Sigmoid colon (tissue), 4 donors: ENCODE measurements at regions not wholly inside any gene's neighbourhood (a gene's known extent, or its start where the extent isn't known, plus 50 kb on each side); places are given as distances from the start of the nearest gene placed in this dataset.

ENCODE experiments used
- POLR2A ChIP-seq, 2 donors: fragments of 450-650 bp; IDR thresholded peaks; one replicate each; pipeline ENCODE4 v1.6.1; 2016; ENCODE audit warnings: antibody characterized with exemption in 2 of 2, mild to moderate bottlenecking in 2 of 2, moderate library complexity in 2 of 2
- POLR2AphosphoS5 ChIP-seq, 4 donors: sonication (generic); formaldehyde crosslinking; IDR thresholded peaks; one replicate each; pipeline ENCODE4 v1.6.1; 2017; ENCODE audit warnings: antibody characterized with exemption in 4 of 4
- TF ChIP-seq, protein P1 (sequence below), 4 experiments: fragments of 450-650 bp in 3 of 4; fragments of 200-600 bp in 1 of 4; IDR thresholded peaks; one replicate each; pipeline ENCODE4 v1.5.1; 2016 to 2019; ENCODE audit warnings: antibody characterized with exemption in 4 of 4, mild to moderate bottlenecking in 3 of 4, moderate library complexity in 2 of 4

DNA sequence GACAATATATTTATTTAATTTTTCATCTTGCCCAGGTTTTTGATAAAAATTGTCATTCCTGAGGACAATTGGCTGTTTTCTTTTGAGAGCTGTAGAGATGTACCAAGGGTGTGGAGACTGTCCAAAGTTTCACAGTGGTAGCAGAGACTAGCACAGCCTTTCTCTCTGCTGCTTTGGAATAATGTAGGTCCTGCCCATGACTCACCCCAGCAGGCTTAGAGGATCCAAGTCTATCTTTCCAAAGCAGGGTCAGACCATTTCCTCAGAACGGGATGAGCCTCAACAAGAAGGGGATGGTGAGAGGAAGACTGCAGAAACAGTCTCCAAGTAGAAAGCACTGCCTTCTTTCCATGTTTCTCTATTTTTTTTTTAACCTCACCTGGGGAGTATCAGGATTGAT, 131.5 kb upstream of the RPL34 start:
- TF ChIP-seq, protein P1, sequence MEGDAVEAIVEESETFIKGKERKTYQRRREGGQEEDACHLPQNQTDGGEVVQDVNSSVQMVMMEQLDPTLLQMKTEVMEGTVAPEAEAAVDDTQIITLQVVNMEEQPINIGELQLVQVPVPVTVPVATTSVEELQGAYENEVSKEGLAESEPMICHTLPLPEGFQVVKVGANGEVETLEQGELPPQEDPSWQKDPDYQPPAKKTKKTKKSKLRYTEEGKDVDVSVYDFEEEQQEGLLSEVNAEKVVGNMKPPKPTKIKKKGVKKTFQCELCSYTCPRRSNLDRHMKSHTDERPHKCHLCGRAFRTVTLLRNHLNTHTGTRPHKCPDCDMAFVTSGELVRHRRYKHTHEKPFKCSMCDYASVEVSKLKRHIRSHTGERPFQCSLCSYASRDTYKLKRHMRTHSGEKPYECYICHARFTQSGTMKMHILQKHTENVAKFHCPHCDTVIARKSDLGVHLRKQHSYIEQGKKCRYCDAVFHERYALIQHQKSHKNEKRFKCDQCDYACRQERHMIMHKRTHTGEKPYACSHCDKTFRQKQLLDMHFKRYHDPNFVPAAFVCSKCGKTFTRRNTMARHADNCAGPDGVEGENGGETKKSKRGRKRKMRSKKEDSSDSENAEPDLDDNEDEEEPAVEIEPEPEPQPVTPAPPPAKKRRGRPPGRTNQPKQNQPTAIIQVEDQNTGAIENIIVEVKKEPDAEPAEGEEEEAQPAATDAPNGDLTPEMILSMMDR (IDR thresholded peaks at IDR 0.05): no peak
- TF ChIP-seq POLR2A (IDR thresholded peaks at IDR 0.05): no peak
- no peak for TF ChIP-seq POLR2AphosphoS5 (IDR thresholded peaks at IDR 0.05)
